Epithelial cell of proximal tubule (primary cell): ENCODE measurements at regions not wholly inside any gene's neighbourhood (a gene's known extent, or its start where the extent isn't known, plus 50 kb on each side); places are given as distances from the start of the nearest gene placed in this dataset.

Experiments used
- DNase-seq: peaks from one replicate; pipeline ENCODE4 v3.0.0-alpha.2; 2011; ENCODE audit warnings: low read depth
- H3K4me3 ChIP-seq: 2 replicates; pipeline ENCODE4 v1.5.1; 2011; ENCODE audit warnings: low read depth, mild to moderate bottlenecking, low read length
- CTCF ChIP-seq: conservative IDR thresholded peaks from 2 replicates; pipeline ENCODE4 v1.5.1; 2012; ENCODE audit warnings: low read depth, mild to moderate bottlenecking, low read length

GRCh38 chr4:162241857-162242256 lies 78.1 kb upstream of the FSTL5 start:
- TF ChIP-seq CTCF = no peak
- H3K4me3 ChIP-seq = no peak overlapping the region
- no peak for DNase-seq

DNA sequence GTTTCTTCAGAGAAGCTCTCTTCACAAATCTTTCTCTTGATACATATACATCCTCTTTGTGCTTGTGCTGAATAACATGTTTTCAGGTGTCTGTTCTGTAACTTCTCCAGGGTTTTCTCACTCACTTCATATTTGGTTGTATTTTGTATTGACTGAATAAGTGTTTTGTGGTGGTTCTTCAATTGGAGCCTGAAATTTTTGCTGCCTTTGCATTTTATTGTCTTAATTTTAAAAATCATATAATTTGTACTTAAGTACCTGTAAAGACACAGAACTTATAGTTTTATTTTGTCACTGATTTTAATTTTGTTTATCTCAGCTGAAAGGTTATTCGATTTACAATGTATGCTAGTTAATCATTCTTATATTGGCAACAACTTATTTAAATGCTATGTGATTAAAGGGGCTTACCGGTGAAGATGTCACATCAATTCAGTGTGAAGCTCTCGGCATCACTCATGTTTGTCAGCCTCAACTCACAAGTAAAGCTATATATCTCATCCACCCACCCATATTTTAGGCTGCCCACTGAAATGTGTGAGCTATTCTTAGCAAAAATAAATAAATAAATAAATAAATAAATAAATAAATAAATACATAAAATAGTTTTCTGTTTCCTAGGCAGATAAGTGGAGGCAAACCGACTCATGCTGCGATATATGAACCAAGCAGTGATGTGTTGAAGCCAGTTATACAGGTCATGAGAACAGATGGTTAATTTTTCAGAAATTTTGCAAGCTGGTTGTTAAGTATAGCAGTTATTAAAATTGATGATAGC lies 76.4 kb upstream of the FSTL5 start:
- TF ChIP-seq CTCF = no peak
- DNase-seq = no peak
- no peak overlapping the region for H3K4me3 ChIP-seq

GRCh38 chr4:162237676-162238075 lies 73.9 kb upstream of the FSTL5 start:
- DNase-seq = no peak
- TF ChIP-seq CTCF = no peak
- no peak overlapping the region for H3K4me3 ChIP-seq

- DNase-seq = no peak
- H3K4me3 ChIP-seq = no peak overlapping the region
- TF ChIP-seq CTCF = no peak
These were observed 70.8 kb upstream of the FSTL5 start for GRCh38 chr4:162234595-162234994.

DNA sequence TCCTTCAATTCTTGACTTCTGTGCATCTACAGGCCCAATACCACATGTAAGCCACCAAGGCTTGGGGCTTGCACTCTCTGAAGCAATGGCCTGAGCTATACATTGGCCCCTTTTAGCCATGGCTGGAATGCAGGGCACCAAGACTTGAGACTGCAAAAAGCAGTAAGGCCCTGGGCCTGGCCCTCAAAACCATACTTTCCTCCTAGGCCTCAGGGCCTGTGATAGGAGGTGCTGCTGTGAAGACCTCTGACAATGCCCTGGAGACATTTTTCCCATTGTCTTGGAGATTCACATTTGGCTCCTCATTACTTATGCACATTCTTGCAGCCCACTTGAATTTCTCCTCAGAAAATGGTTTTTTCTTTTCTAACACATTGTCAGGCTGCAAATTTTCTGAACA lies 68.5 kb upstream of the FSTL5 start:
- no peak overlapping the region for H3K4me3 ChIP-seq
- DNase-seq = no peak
- TF ChIP-seq CTCF = no peak

GRCh38 chr4:162229670-162230069 lies 65.9 kb upstream of the FSTL5 start:
- no peak for TF ChIP-seq CTCF
- H3K4me3 ChIP-seq = no peak overlapping the region
- no peak for DNase-seq

DNA sequence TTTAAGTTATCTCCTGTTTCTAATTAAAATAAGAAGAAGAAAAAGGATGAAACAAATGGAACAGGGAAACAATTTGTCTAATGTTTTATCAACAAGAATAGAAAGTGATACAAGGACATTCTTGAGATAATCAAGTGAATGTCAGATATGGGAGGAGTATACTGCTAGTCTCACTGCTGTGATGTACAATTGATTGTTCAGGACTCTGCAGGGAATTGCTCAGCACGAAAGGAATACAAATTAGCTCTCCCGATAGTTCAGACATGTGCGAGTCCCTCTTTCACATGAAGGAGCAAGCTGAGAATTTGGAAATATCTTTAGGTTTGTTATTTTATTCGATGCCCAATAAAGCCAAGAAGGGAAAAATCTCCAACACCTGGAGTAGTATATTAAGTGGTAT lies 57.3 kb upstream of the FSTL5 start:
- no peak for DNase-seq
- TF ChIP-seq CTCF = no peak
- H3K4me3 ChIP-seq = no peak overlapping the region
